WTC11 (cell line): ENCODE measurements at regions not wholly inside any gene's neighbourhood (a gene's known extent, or its start where the extent isn't known, plus 50 kb on each side); places are given as distances from the start of the nearest gene placed in this dataset.
A peak's percentile ranks its signal among the peaks of the same experiment; 100 is the strongest.

ENCODE experiments used
- ATAC-seq: fragments of 200-7000 bp; cut with Tn5 transposase; 2 replicates; pipeline ENCODE4 v1.10.0; 2021; ENCODE audit warnings: mild to moderate bottlenecking, moderate library complexity
- CTCF ChIA-PET: fragments of 300-600 bp; sonication (Branson Sonifier 250); formaldehyde crosslinking; loops from one replicate; lab custom pipeline; 2021; ENCODE audit warnings: antibody characterized with exemption; lab: Charles Lee
- POLR2A ChIA-PET: fragments of 350-600 bp; sonication (Branson Sonifier 250); formaldehyde crosslinking; loops from one replicate; lab custom pipeline; 2021; ENCODE audit warnings: antibody characterized with exemption; lab: Charles Lee
- DNase-seq: peaks from one replicate; pipeline ENCODE4 v3.0.0; 2021; ENCODE audit warnings: low spot score
- H3K27ac Mint-ChIP-seq: 2 replicates; pipeline ENCODE4 v1.8.0; 2021; ENCODE audit warnings: mixed read lengths
- H3K27me3 Mint-ChIP-seq: 2 replicates; pipeline ENCODE4 v1.8.0; 2021; ENCODE audit warnings: low read depth, mild to moderate bottlenecking, moderate library complexity, mixed read lengths
- H3K36me3 Mint-ChIP-seq: 2 replicates; pipeline ENCODE4 v1.8.0; 2021; ENCODE audit warnings: mixed read lengths
- H3K4me1 Mint-ChIP-seq: 2 replicates; pipeline ENCODE4 v1.8.0; 2022; ENCODE audit warnings: mixed read lengths
- H3K4me3 Mint-ChIP-seq: 2 replicates; pipeline ENCODE4 v1.8.0; 2021; ENCODE audit warnings: mild to moderate bottlenecking, moderate library complexity, mixed read lengths
- H3K9me3 Mint-ChIP-seq: 2 replicates; pipeline ENCODE4 v1.8.0; 2021; ENCODE audit warnings: mixed read lengths
- ATF1 ChIP-seq: sonication (generic); formaldehyde crosslinking; IDR thresholded peaks from 2 replicates; pipeline ENCODE4 v1.8.1; 2023; ENCODE audit warnings: mild to moderate bottlenecking, moderate library complexity, missing genetic modification reagents
- ATF3 ChIP-seq: sonication (generic); formaldehyde crosslinking; conservative IDR thresholded peaks from 2 replicates; pipeline ENCODE4 v1.8.1; 2022; ENCODE audit warnings: mild to moderate bottlenecking, missing genetic modification reagents
- CREM ChIP-seq: sonication (generic); formaldehyde crosslinking; IDR thresholded peaks from 2 replicates; pipeline ENCODE4 v1.8.1; 2022; ENCODE audit warnings: mild to moderate bottlenecking, missing genetic modification reagents, moderate library complexity
- ESRRA ChIP-seq: sonication (generic); formaldehyde crosslinking; IDR thresholded peaks from 2 replicates; pipeline ENCODE4 v1.8.1; 2022; ENCODE audit warnings: mild to moderate bottlenecking, missing genetic modification reagents, borderline replicate concordance
- ETV6 ChIP-seq: sonication (generic); formaldehyde crosslinking; IDR thresholded peaks from 2 replicates; pipeline ENCODE4 v1.8.1; 2022; ENCODE audit warnings: mild to moderate bottlenecking, missing genetic modification reagents
- FOXK1 ChIP-seq: sonication (generic); formaldehyde crosslinking; IDR thresholded peaks from 2 replicates; pipeline ENCODE4 v1.8.0; 2022; ENCODE audit warnings: mild to moderate bottlenecking, moderate library complexity, missing genetic modification reagents
- FOXP1 ChIP-seq: sonication (generic); formaldehyde crosslinking; IDR thresholded peaks from 2 replicates; pipeline ENCODE4 v1.8.0; 2022; ENCODE audit warnings: missing genetic modification reagents, mild to moderate bottlenecking, moderate library complexity, borderline replicate concordance
- GABPB1 ChIP-seq: sonication (generic); formaldehyde crosslinking; IDR thresholded peaks from 2 replicates; pipeline ENCODE4 v1.8.1; 2023; ENCODE audit warnings: mild to moderate bottlenecking, missing genetic modification reagents
- HMGXB4 ChIP-seq: sonication (generic); formaldehyde crosslinking; IDR thresholded peaks from 2 replicates; pipeline ENCODE4 v1.8.1; 2023; ENCODE audit warnings: mild to moderate bottlenecking, moderate library complexity, missing genetic modification reagents
- JAZF1 ChIP-seq: fragments of 250-450 bp; sonication (Bioruptor Pico); IDR thresholded peaks from 2 replicates; pipeline ENCODE4 v1.9.0; 2021; ENCODE audit warnings: moderate library complexity, mild to moderate bottlenecking, inconsistent platforms
- MXD4 ChIP-seq: fragments of 250-450 bp; sonication (Bioruptor Pico); IDR thresholded peaks from 2 replicates; pipeline ENCODE4 v1.8.0; 2021; ENCODE audit warnings: mild to moderate bottlenecking, moderate library complexity, borderline replicate concordance
- MYBL2 ChIP-seq: sonication (generic); formaldehyde crosslinking; IDR thresholded peaks from 2 replicates; pipeline ENCODE4 v1.8.1; 2023; ENCODE audit warnings: mild to moderate bottlenecking, moderate library complexity, missing genetic modification reagents
- NFE2L1 ChIP-seq: sonication (generic); formaldehyde crosslinking; IDR thresholded peaks from 2 replicates; pipeline ENCODE4 v1.8.1; 2023; ENCODE audit warnings: missing genetic modification reagents
- NFYB ChIP-seq: sonication (generic); formaldehyde crosslinking; conservative IDR thresholded peaks from 2 replicates; pipeline ENCODE4 v1.8.0; 2022; ENCODE audit warnings: low read depth, missing genetic modification reagents
- NR1H2 ChIP-seq: sonication (generic); formaldehyde crosslinking; IDR thresholded peaks from 2 replicates; pipeline ENCODE4 v1.9.0; 2021; ENCODE audit warnings: mild to moderate bottlenecking, moderate library complexity, missing genetic modification reagents
- NR3C1 ChIP-seq: sonication (generic); formaldehyde crosslinking; conservative IDR thresholded peaks from 2 replicates; pipeline ENCODE4 v1.8.1; 2023; ENCODE audit warnings: low read depth, mild to moderate bottlenecking, missing genetic modification reagents
- SP1 ChIP-seq: sonication (generic); formaldehyde crosslinking; conservative IDR thresholded peaks from 2 replicates; pipeline ENCODE4 v1.8.1; 2022; ENCODE audit warnings: missing genetic modification reagents
- TEAD1 ChIP-seq: sonication (generic); formaldehyde crosslinking; IDR thresholded peaks from 2 replicates; pipeline ENCODE4 v1.8.0; 2022; ENCODE audit warnings: mild to moderate bottlenecking, missing genetic modification reagents
- TP53 ChIP-seq: sonication (generic); formaldehyde crosslinking; IDR thresholded peaks from 2 replicates; pipeline ENCODE4 v1.8.1; 2023; ENCODE audit warnings: mild to moderate bottlenecking, missing genetic modification reagents
- ZNF138 ChIP-seq: sonication (generic); formaldehyde crosslinking; conservative IDR thresholded peaks from 2 replicates; pipeline ENCODE4 v1.8.1; 2022; ENCODE audit warnings: mild to moderate bottlenecking, moderate library complexity, missing genetic modification reagents
- ZNF416 ChIP-seq: fragments of 250-450 bp; sonication (Bioruptor Pico); IDR thresholded peaks from 2 replicates; pipeline ENCODE4 v1.9.0; 2021; ENCODE audit warnings: mild to moderate bottlenecking, inconsistent platforms
- ZNF423 ChIP-seq: fragments of 250-450 bp; sonication (Bioruptor Pico); IDR thresholded peaks from 2 replicates; pipeline ENCODE4 v2.1.2; 2022; ENCODE audit warnings: mild to moderate bottlenecking, moderate library complexity
- TF ChIP-seq, protein P1 (sequence below): sonication (generic); formaldehyde crosslinking; IDR thresholded peaks from 2 replicates; pipeline ENCODE4 v1.8.0; 2022; ENCODE audit warnings: mild to moderate bottlenecking, missing genetic modification reagents
- TF ChIP-seq, protein P2 (sequence below): fragments of 200-600 bp; IDR thresholded peaks from 2 replicates; pipeline ENCODE4 v1.8.0; 2022; ENCODE audit warnings: antibody characterized with exemption
- TF ChIP-seq, protein P3 (sequence below): fragments of 250-450 bp; sonication (Bioruptor Pico); IDR thresholded peaks from 2 replicates; pipeline ENCODE4 v1.9.0; 2021; ENCODE audit warnings: mild to moderate bottlenecking

DNA sequence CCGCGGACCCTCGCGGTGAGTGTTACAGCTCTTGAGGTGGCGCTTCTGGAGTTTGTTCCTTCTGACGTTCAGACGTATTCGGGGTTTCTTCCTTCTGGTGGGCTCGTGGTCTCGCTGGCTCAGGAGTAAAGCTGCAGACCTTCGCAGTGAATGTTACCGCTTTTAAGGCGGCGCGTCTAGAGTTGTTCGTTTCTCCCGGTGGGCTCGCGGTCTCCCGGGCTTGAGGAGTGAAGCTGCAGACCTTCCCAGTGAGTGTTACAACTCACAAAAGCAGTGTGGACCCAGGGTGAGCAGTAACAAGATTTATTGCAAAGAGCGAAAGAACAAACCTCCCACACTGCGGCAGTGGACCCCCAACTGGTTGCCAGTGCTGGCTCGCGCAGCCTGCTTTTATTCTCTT, 177.1 kb downstream of the UACA start:
- Mint-ChIP-seq H3K4me1 (peaks cover 18% of the 10 kb centered on the region), H3K36me3 (no peaks in the 10 kb centered on the region)

GRCh38 chr15:70585707-70586034, 177.7 kb downstream of the UACA start:
- Mint-ChIP-seq H3K4me1 (peaks cover 18% of the 10 kb centered on the region), H3K36me3 (no peaks in the 10 kb centered on the region), H3K27ac (no peak overlapping the region), H3K4me3 (peak overlapping the region; percentile 69), H3K9me3 (peaks cover 4% of the 10 kb centered on the region; the same call in 1 of the 2 replicates), H3K27me3 (peaks cover 26% of the 10 kb centered on the region)
- DNase-seq (no peak), ATAC-seq (peak; percentile 10; the same call in 1 of the 2 replicates)
- TF ChIP-seq CREM (no peak), NFE2L1 (CRISPR knock-in tag) (no peak), MXD4 (CRISPR knock-in tag) (no peak), ESRRA (CRISPR knock-in tag) (no peak), NR1H2 (CRISPR knock-in tag) (no peak), FOXK1 (no peak), MYBL2 (no peak), ZNF416 (CRISPR knock-in tag) (no peak), ATF3 (CRISPR knock-in tag) (no peak), ATF1 (CRISPR knock-in tag) (no peak)
- ChIA-PET POLR2A (interaction anchor here (0.6 kb wide), 1 partner anchor 70 kb away, joined by 3 read pairs; no protein-coding TSS in a partner anchor), CTCF (interaction anchor here (0.6 to 3.1 kb wide), 23 partner anchors 11 to 1107 kb away, joined by 3 to 18 read pairs (median 4); partner anchors contain the start of gene UACA)

More for the DNA sequence above, 177.1 kb downstream of the UACA start:
- POLR2A ChIA-PET: no interaction called here
- no peak overlapping the region for H3K27ac Mint-ChIP-seq
- H3K27me3 Mint-ChIP-seq: peaks cover 26% of the 10 kb centered on the region
- TF ChIP-seq NFYB (CRISPR knock-in tag) (0 out of 2 replicates have a peak, but pooled peaks have one; percentile 42), NR3C1 (no peak)
- DNase-seq (no peak), ATAC-seq (no peak)
- peak overlapping the region; percentile 69 for H3K4me3 Mint-ChIP-seq
- CTCF ChIA-PET: interaction anchor here (1.5 to 3.1 kb wide), 9 partner anchors 11 to 239 kb away, joined by 4 to 18 read pairs (median 8); no protein-coding TSS in a partner anchor
- H3K9me3 Mint-ChIP-seq: peaks cover 5% of the 10 kb centered on the region

DNA sequence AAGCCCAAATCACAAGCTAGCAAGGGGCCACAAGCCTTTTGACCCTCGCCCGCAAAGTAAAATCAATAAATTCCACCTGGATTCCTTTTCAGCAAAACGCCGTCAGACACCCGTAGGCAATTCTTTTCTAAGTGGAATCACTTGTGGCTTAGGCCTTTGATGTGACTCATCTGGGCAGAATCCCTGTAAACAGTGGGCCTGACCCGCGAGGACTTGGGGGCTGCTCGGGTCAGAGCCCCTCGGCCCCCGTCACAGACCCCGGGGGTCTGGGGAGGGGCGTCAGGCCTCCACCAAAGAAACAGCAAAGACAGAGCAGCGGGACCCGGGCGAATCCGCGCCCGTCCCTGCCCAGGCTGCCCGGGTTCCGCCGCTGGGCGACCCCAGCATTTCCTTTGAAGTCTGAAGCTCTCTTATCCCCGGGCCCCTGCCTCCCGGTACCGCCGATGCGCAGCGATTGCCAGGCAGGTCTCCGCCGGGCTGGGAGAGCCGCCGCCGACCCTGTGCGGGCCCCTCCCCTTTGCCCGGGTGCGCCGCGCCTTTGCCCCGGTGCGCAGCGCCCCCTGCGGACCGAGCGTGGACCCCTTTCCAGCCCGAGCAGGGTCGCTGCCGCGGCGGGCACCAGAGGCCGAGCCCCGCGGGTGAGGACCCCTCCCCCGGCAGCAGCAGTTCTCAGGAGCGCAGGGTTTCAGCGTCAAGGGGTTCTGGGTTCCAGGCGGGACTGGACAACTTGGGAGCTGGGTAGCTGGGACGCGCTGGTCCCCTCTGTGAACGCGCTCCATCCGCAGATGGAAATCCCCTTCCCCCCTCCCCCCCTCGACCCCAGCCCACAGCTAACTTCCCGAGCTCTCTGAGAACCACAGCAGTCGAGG, 178.3 kb downstream of the UACA start:
- peak; percentile 92 for ATAC-seq
- no peak overlapping the region for H3K27ac Mint-ChIP-seq
- peak; percentile 84 for DNase-seq
- H3K4me3 Mint-ChIP-seq: peak overlapping the region; percentile 69
- peaks cover 22% of the 10 kb centered on the region for H3K4me1 Mint-ChIP-seq
- no peaks in the 10 kb centered on the region for H3K36me3 Mint-ChIP-seq
- ChIA-PET POLR2A (interaction anchor here (0.6 kb wide), 1 partner anchor 69 kb away, joined by 3 read pairs; no protein-coding TSS in a partner anchor), CTCF (interaction anchor here (0.6 to 3.1 kb wide), 26 partner anchors 9 to 1107 kb away, joined by 3 to 18 read pairs (median 4); partner anchors contain the start of gene UACA)
- H3K27me3 Mint-ChIP-seq: peaks cover 26% of the 10 kb centered on the region
- no peak for TF ChIP-seq TEAD1 (CRISPR knock-in tag)
- TF ChIP-seq, protein P1, sequence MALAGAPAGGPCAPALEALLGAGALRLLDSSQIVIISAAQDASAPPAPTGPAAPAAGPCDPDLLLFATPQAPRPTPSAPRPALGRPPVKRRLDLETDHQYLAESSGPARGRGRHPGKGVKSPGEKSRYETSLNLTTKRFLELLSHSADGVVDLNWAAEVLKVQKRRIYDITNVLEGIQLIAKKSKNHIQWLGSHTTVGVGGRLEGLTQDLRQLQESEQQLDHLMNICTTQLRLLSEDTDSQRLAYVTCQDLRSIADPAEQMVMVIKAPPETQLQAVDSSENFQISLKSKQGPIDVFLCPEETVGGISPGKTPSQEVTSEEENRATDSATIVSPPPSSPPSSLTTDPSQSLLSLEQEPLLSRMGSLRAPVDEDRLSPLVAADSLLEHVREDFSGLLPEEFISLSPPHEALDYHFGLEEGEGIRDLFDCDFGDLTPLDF (CRISPR knock-in tag): no peak
- TF ChIP-seq HMGXB4: peak; percentile 97
- peak; percentile 41; the same call in 1 of the 2 replicates for TF ChIP-seq FOXP1
- TF ChIP-seq ZNF138 (CRISPR knock-in tag): 0 out of 2 replicates have a peak, but pooled peaks have one; percentile 39
- peak; percentile 38; the same call in 1 of the 2 replicates for TF ChIP-seq GABPB1
- TF ChIP-seq, protein P2, sequence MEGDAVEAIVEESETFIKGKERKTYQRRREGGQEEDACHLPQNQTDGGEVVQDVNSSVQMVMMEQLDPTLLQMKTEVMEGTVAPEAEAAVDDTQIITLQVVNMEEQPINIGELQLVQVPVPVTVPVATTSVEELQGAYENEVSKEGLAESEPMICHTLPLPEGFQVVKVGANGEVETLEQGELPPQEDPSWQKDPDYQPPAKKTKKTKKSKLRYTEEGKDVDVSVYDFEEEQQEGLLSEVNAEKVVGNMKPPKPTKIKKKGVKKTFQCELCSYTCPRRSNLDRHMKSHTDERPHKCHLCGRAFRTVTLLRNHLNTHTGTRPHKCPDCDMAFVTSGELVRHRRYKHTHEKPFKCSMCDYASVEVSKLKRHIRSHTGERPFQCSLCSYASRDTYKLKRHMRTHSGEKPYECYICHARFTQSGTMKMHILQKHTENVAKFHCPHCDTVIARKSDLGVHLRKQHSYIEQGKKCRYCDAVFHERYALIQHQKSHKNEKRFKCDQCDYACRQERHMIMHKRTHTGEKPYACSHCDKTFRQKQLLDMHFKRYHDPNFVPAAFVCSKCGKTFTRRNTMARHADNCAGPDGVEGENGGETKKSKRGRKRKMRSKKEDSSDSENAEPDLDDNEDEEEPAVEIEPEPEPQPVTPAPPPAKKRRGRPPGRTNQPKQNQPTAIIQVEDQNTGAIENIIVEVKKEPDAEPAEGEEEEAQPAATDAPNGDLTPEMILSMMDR: peak; percentile 65; the same call in 1 of the 2 replicates
- TF ChIP-seq JAZF1 (CRISPR knock-in tag): no peak
- TF ChIP-seq SP1 (CRISPR knock-in tag): no peak
- TF ChIP-seq ZNF423 (CRISPR knock-in tag): peak; percentile 10; the same call in 1 of the 2 replicates
- TF ChIP-seq, protein P3, sequence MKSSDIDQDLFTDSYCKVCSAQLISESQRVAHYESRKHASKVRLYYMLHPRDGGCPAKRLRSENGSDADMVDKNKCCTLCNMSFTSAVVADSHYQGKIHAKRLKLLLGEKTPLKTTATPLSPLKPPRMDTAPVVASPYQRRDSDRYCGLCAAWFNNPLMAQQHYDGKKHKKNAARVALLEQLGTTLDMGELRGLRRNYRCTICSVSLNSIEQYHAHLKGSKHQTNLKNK (CRISPR knock-in tag): no peak
- 0 out of 2 replicates have a peak, but pooled peaks have one; percentile 66 for TF ChIP-seq ETV6 (CRISPR knock-in tag)
- TF ChIP-seq TP53 (CRISPR knock-in tag): no peak
- H3K9me3 Mint-ChIP-seq: peaks cover 4% of the 10 kb centered on the region; the same call in 1 of the 2 replicates
